B cell (primary cell): ENCODE measurements at regions not wholly inside any gene's neighbourhood (a gene's known extent, or its start where the extent isn't known, plus 50 kb on each side); places are given as distances from the start of the nearest gene placed in this dataset.

ENCODE experiments used
- ATAC-seq: fragments of 200-7000 bp; cut with Tn5 transposase; one replicate; pipeline ENCODE4 v1.10.0; 2021; ENCODE audit warnings: low read depth, mild to moderate bottlenecking, moderate number of reproducible peaks, moderate library complexity
- CTCF ChIA-PET: fragments of 350-600 bp; sonication (Branson Sonifier 250); formaldehyde crosslinking; loops from one replicate; lab custom pipeline; 2021; ENCODE audit warnings: antibody characterized with exemption, inconsistent platforms; lab: Charles Lee
- POLR2A ChIA-PET: fragments of 350-600 bp; sonication (Branson Sonifier 250); formaldehyde crosslinking; loops from one replicate; lab custom pipeline; 2021; ENCODE audit warnings: antibody characterized with exemption; lab: Charles Lee
- DNase-seq: peaks from one replicate; pipeline ENCODE4 v3.0.0; 2013
- H2AFZ ChIP-seq: 2 replicates; pipeline ENCODE4 v1.6.1; 2012; ENCODE audit warnings: mild to moderate bottlenecking, low read depth, low read length; ENCODE audit not compliant: insufficient read depth, poor library complexity, severe bottlenecking
- H3K27ac ChIP-seq, 2 donors: 1 replicate in 1 of 2; 2 replicates in 1 of 2; pipeline ENCODE4 v1.5.1; 2012 to 2013; ENCODE audit warnings: low read length in 2 of 2, mild to moderate bottlenecking in 2 of 2, moderate library complexity in 1 of 2
- H3K27me3 ChIP-seq, 4 experiments: fragments of 200-600 bp in 1 of 4; sonication (generic) in 1 of 4; replicated peaks in 1 of 4; 1 replicate in 2 of 4; 2 replicates in 2 of 4; pipeline versions ENCODE4 v1.6.1 to v1.7.0; 2013 to 2016; ENCODE audit warnings: low read length in 3 of 4, mild to moderate bottlenecking in 2 of 4, mixed read lengths in 1 of 4, moderate library complexity in 1 of 4; ENCODE audit not compliant: insufficient read depth in 4 of 4, control insufficient read depth in 3 of 4; ENCODE audit errors: control extremely low read depth in 1 of 4
- H3K36me3 ChIP-seq, 2 experiments: replicated peaks in 1 of 2; 1 replicate in 1 of 2; 2 replicates in 1 of 2; pipeline versions ENCODE4 v1.6.1 to v1.7.1; 2013; ENCODE audit warnings: low read length in 1 of 2; ENCODE audit not compliant: insufficient read depth in 2 of 2, control insufficient read depth in 1 of 2; ENCODE audit errors: control extremely low read depth in 1 of 2, extremely low read depth in 1 of 2
- H3K4me1 ChIP-seq, 2 donors: fragments of 200-600 bp in 1 of 2; sonication (generic) in 1 of 2; 1 replicate in 1 of 2; 2 replicates in 1 of 2; pipeline versions ENCODE4 v1.5.1 to v1.6.1; 2013 to 2017; ENCODE audit warnings: low read length in 2 of 2; ENCODE audit not compliant: control insufficient read depth in 2 of 2, insufficient read depth in 2 of 2
- H3K4me2 ChIP-seq: replicated peaks from 2 replicates; pipeline ENCODE3; 2012; ENCODE audit warnings: mild to moderate bottlenecking, low read depth, low read length; ENCODE audit not compliant: poor library complexity, severe bottlenecking
- H3K4me3 ChIP-seq, 5 experiments: fragments of 200-600 bp in 1 of 5; sonication (generic) in 1 of 5; 1 replicate in 3 of 5; 2 replicates in 2 of 5; pipeline versions ENCODE4 v1.5.1 to v1.7.0; 2011 to 2016; ENCODE audit warnings: low read length in 4 of 5, mild to moderate bottlenecking in 4 of 5, low read depth in 2 of 5, control low read depth in 1 of 5, moderate library complexity in 1 of 5; ENCODE audit not compliant: insufficient read depth in 1 of 5; ENCODE audit errors: control extremely low read depth in 1 of 5, extremely low read depth in 1 of 5
- H3K79me2 ChIP-seq: fragments of 200-600 bp; sonication (generic); one replicate; pipeline ENCODE4 v1.6.0; 2016; ENCODE audit warnings: low read length; ENCODE audit not compliant: control insufficient read depth, insufficient read depth
- H3K9ac ChIP-seq: fragments of 200-600 bp; sonication (generic); 2 replicates; pipeline ENCODE4 v1.6.1; 2017; ENCODE audit warnings: mild to moderate bottlenecking, low read length, moderate library complexity
- H3K9me3 ChIP-seq, 3 donors: one replicate each; pipeline versions ENCODE4 v1.6.1 to v1.7.1; 2013; ENCODE audit warnings: low read length in 2 of 3; ENCODE audit not compliant: control insufficient read depth in 2 of 3, insufficient read depth in 1 of 3; ENCODE audit errors: control extremely low read depth in 1 of 3
- H4K20me1 ChIP-seq: 2 replicates; pipeline ENCODE4 v1.6.0; 2012; ENCODE audit warnings: mild to moderate bottlenecking, low read length; ENCODE audit not compliant: insufficient read depth, control insufficient read depth, poor library complexity, severe bottlenecking
- H3K27ac Mint-ChIP-seq: one replicate; pipeline ENCODE4 v1.8.0; 2021; ENCODE audit warnings: mixed read lengths
- H3K27me3 Mint-ChIP-seq: one replicate; pipeline ENCODE4 v1.8.0; 2021; ENCODE audit warnings: mixed read lengths
- H3K4me1 Mint-ChIP-seq: one replicate; pipeline ENCODE4 v1.8.0; 2021; ENCODE audit warnings: mixed read lengths
- H3K4me3 Mint-ChIP-seq: one replicate; pipeline ENCODE4 v1.8.0; 2021; ENCODE audit warnings: mixed read lengths
- H3K9me3 Mint-ChIP-seq: one replicate; pipeline ENCODE4 v1.8.0; 2022; ENCODE audit warnings: mixed read lengths; ENCODE audit not compliant: insufficient read depth
- EZH2 ChIP-seq: IDR thresholded peaks from 2 replicates; pipeline ENCODE4 v1.6.1; 2012; ENCODE audit warnings: borderline replicate concordance, low read depth, mild to moderate bottlenecking, moderate library complexity, low read length; ENCODE audit not compliant: insufficient read depth, poor library complexity, severe bottlenecking
- WGBS: methylation state at CpG from one replicate; pipeline ENCODE4 v1.1.5; 2013; ENCODE audit warnings: missing lambda C conversion rate; ENCODE audit not compliant: insufficient coverage; 5-methylcytosine and 5-hydroxymethylcytosine counted together
- intact Hi-C: fragments of 100-400 bp; cut with micrococcal nuclease; formaldehyde crosslinking; loops from one replicate; pipeline ENCODE4 v1.10.0; 2022
- TF ChIP-seq, protein P1 (sequence below): fragments of 200-600 bp; IDR thresholded peaks from one replicate; pipeline ENCODE4 v1.8.0; 2022; ENCODE audit warnings: antibody characterized with exemption, mild to moderate bottlenecking

GRCh38 chr1:55464550-55464949, 249.4 kb upstream of the USP24 start:
- CTCF ChIA-PET = interaction anchor here (0.9 kb wide), 1 partner anchor 1120 kb away, joined by 3 read pairs; no protein-coding TSS in a partner anchor
- Histone ChIP-seq H3K9ac (no peak overlapping the region), H4K20me1 (no peaks in the 10 kb centered on the region), H3K4me2 (no peak overlapping the region), H3K9me3 (no peaks in the 10 kb centered on the region), H2AFZ (no peak overlapping the region), H3K79me2 (no peaks in the 10 kb centered on the region), H3K4me1 (no peaks in the 10 kb centered on the region), H3K27me3 (no peaks in the 10 kb centered on the region), H3K36me3 (no peaks in the 10 kb centered on the region), H3K27ac (no peak overlapping the region), H3K4me3 (no peak overlapping the region)
- TF ChIP-seq, protein P1, sequence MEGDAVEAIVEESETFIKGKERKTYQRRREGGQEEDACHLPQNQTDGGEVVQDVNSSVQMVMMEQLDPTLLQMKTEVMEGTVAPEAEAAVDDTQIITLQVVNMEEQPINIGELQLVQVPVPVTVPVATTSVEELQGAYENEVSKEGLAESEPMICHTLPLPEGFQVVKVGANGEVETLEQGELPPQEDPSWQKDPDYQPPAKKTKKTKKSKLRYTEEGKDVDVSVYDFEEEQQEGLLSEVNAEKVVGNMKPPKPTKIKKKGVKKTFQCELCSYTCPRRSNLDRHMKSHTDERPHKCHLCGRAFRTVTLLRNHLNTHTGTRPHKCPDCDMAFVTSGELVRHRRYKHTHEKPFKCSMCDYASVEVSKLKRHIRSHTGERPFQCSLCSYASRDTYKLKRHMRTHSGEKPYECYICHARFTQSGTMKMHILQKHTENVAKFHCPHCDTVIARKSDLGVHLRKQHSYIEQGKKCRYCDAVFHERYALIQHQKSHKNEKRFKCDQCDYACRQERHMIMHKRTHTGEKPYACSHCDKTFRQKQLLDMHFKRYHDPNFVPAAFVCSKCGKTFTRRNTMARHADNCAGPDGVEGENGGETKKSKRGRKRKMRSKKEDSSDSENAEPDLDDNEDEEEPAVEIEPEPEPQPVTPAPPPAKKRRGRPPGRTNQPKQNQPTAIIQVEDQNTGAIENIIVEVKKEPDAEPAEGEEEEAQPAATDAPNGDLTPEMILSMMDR = no peak
- no peak for TF ChIP-seq EZH2
- no peak for ATAC-seq
- intact Hi-C loops = no loop called here
- H3K9me3 Mint-ChIP-seq = no peaks in the 10 kb centered on the region
- POLR2A ChIA-PET = no interaction called here
- no peak for DNase-seq
- no peaks in the 10 kb centered on the region for H3K27me3 Mint-ChIP-seq
- H3K4me3 Mint-ChIP-seq = no peak overlapping the region
- H3K4me1 Mint-ChIP-seq = no peaks in the 10 kb centered on the region
- WGBS = 80% methylated on average over 1 of the region's 1 CpG
- H3K27ac Mint-ChIP-seq = no peak overlapping the region

DNA sequence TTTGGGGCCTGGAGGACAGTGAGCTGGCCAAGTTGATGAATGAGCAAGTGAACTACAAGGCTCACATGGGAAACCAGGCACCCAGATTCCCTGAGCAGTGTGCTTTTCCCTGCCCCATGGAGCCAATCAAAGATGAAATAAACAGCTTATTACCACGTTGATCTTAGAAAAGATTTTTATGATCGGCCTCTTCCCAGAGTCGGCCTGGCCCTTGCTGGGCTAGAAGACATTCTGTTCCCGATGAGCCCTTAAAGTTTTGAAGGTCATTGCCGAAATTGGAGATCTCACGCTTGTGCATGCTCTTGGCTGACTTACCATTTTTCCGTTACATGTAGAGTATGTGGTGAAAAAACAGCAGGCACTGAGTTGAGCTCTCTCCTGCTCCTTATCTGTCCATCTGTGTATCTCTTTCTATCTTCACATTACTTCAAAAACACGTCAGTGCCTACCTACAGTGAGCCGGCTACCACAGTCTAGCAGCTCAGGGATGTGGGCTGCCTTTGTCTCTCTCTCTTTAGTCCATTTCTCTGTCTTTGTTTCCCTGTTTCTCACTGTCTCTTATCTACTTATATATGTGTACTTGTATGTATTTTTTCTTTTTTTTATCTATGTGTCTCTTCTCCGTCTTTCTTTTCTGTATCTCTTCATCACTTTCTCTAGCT, 248.8 kb upstream of the USP24 start:
- no peaks in the 10 kb centered on the region for H3K27me3 Mint-ChIP-seq
- no peaks in the 10 kb centered on the region for H3K4me1 Mint-ChIP-seq
- H3K27ac ChIP-seq = no peak overlapping the region
- H3K27me3 ChIP-seq = no peaks in the 10 kb centered on the region
- ChIA-PET POLR2A (no interaction called here), CTCF (interaction anchor here (0.9 kb wide), 1 partner anchor 1121 kb away, joined by 3 read pairs; no protein-coding TSS in a partner anchor)
- ATAC-seq (no peak), DNase-seq (no peak)
- H3K4me3 Mint-ChIP-seq = no peak overlapping the region
- no peaks in the 10 kb centered on the region for H4K20me1 ChIP-seq
- WGBS = 86% methylated on average over 6 of the region's 10 CpGs
- intact Hi-C loops = no loop called here
- H2AFZ ChIP-seq = no peak overlapping the region
- H3K27ac Mint-ChIP-seq = no peak overlapping the region
- no peak for TF ChIP-seq EZH2
- TF ChIP-seq, protein P1 = no peak
- no peaks in the 10 kb centered on the region for H3K79me2 ChIP-seq
- no peaks in the 10 kb centered on the region for H3K9me3 ChIP-seq
- H3K4me1 ChIP-seq = no peaks in the 10 kb centered on the region
- H3K9ac ChIP-seq = no peak overlapping the region
- no peak overlapping the region for H3K4me3 ChIP-seq
- H3K36me3 ChIP-seq = no peaks in the 10 kb centered on the region
- H3K9me3 Mint-ChIP-seq = no peaks in the 10 kb centered on the region
- H3K4me2 ChIP-seq = no peak overlapping the region
